ENCODE measurements at regions not wholly inside any gene's neighbourhood (a gene's known extent, or its start where the extent isn't known, plus 50 kb on each side); places are given as distances from the start of the nearest gene placed in this dataset.

GRCh38 chr4:184309241-184310170, 91.8 kb upstream of the ENPP6 start:
- peak; percentile 10 for DNase-seq

GRCh38 chr4:184306949-184307348, 89.3 kb upstream of the ENPP6 start:
- DNase-seq = no peak

- DNase-seq = no peak
Measured at GRCh38 chr4:184306470-184306869, 88.8 kb upstream of the ENPP6 start.

GRCh38 chr4:184300816-184301215, 83.1 kb upstream of the ENPP6 start:
- no peak for DNase-seq

- no peak for DNase-seq
Measured at GRCh38 chr4:184298254-184298653, 80.6 kb upstream of the ENPP6 start.

- no peak for DNase-seq
Measured at GRCh38 chr4:184295206-184295605, 77.5 kb upstream of the ENPP6 start.

GRCh38 chr4:184294606-184295133, 77.0 kb upstream of the ENPP6 start:
- no peak for DNase-seq

- no peak for DNase-seq
Measured at GRCh38 chr4:184293552-184293951, 75.9 kb upstream of the ENPP6 start.

GRCh38 chr4:184292877-184293276, 75.2 kb upstream of the ENPP6 start:
- no peak for DNase-seq

- no peak for DNase-seq
Measured at GRCh38 chr4:184292465-184292867, 74.8 kb upstream of the ENPP6 start.

- DNase-seq = no peak
Measured at GRCh38 chr4:184289179-184289535, 71.5 kb upstream of the ENPP6 start.

- DNase-seq = no peak
Measured at GRCh38 chr4:184288451-184289178, 70.9 kb upstream of the ENPP6 start.

GRCh38 chr4:184287697-184288255, 70.1 kb upstream of the ENPP6 start:
- DNase-seq = no peak

GRCh38 chr4:184286358-184286757, 68.7 kb upstream of the ENPP6 start:
- DNase-seq = no peak

GRCh38 chr4:184284742-184285141, 67.1 kb upstream of the ENPP6 start:
- no peak for DNase-seq

GRCh38 chr4:184284336-184284690, 66.6 kb upstream of the ENPP6 start:
- no peak for DNase-seq

GRCh38 chr4:184283659-184284335, 66.1 kb upstream of the ENPP6 start:
- DNase-seq = no peak

GRCh38 chr4:184282895-184283654, 65.4 kb upstream of the ENPP6 start:
- DNase-seq = no peak

- DNase-seq = no peak
Measured at GRCh38 chr4:184282251-184282713, 64.6 kb upstream of the ENPP6 start.

- no peak for DNase-seq
Measured at GRCh38 chr4:184281231-184282139, 63.8 kb upstream of the ENPP6 start.

- no peak for DNase-seq
Measured at GRCh38 chr4:184280591-184281071, 63.0 kb upstream of the ENPP6 start.

All from activated T-cell treated with anti-CD3 and anti-CD28 coated beads for 4 hours (primary cell).